Neural progenitor cell (in vitro differentiated cells): ENCODE measurements at regions not wholly inside any gene's neighbourhood (a gene's known extent, or its start where the extent isn't known, plus 50 kb on each side); places are given as distances from the start of the nearest gene placed in this dataset.
A peak's percentile ranks its signal among the peaks of the same experiment; 100 is the strongest.

ENCODE experiments used
- DNase-seq: peaks from one replicate; pipeline ENCODE4 v3.0.0-alpha.2; 2016; ENCODE audit warnings: low spot score
- H2AFZ ChIP-seq: fragments of 200-600 bp; sonication (generic); replicated peaks from 2 replicates; pipeline ENCODE4 v1.6.1; 2016; ENCODE audit warnings: antibody characterized with exemption
- H3F3A ChIP-seq: fragments of 200-600 bp; sonication (generic); 2 replicates; pipeline ENCODE4 v1.6.1; 2016; ENCODE audit warnings: antibody characterized with exemption, low read depth
- H3K27ac ChIP-seq: fragments of 200-600 bp; sonication (generic); 2 replicates; pipeline ENCODE4 v1.5.1; 2016; ENCODE audit warnings: mild to moderate bottlenecking
- H3K27me3 ChIP-seq: fragments of 200-600 bp; sonication (generic); 2 replicates; pipeline ENCODE4 v1.6.1; 2016; ENCODE audit warnings: mild to moderate bottlenecking, moderate library complexity
- H3K36me3 ChIP-seq: fragments of 200-600 bp; sonication (generic); 2 replicates; pipeline ENCODE4 v1.5.1; 2016
- H3K4me1 ChIP-seq: fragments of 200-600 bp; sonication (generic); 2 replicates; pipeline ENCODE4 v1.6.1; 2016; ENCODE audit warnings: mixed run types
- H3K4me2 ChIP-seq: fragments of 200-600 bp; sonication (generic); 2 replicates; pipeline ENCODE4 v1.6.1; 2016
- H3K4me3 ChIP-seq: fragments of 200-600 bp; sonication (generic); 2 replicates; pipeline ENCODE4 v1.5.1; 2016
- H3K79me2 ChIP-seq: fragments of 200-600 bp; sonication (generic); 2 replicates; pipeline ENCODE4 v1.6.1; 2016; ENCODE audit warnings: low read depth
- H3K9ac ChIP-seq: fragments of 200-600 bp; sonication (generic); 2 replicates; pipeline ENCODE4 v1.6.1; 2016
- H3K9me3 ChIP-seq: fragments of 200-600 bp; sonication (generic); 2 replicates; pipeline ENCODE4 v1.5.1; 2016; ENCODE audit warnings: low read depth
- H4K20me1 ChIP-seq: fragments of 200-600 bp; sonication (generic); 2 replicates; pipeline ENCODE4 v1.6.1; 2016; ENCODE audit warnings: low read depth
- H3K27ac Mint-ChIP-seq: 3 replicates; pipeline ENCODE4 v1.8.0; 2021; ENCODE audit warnings: mixed read lengths
- H3K27me3 Mint-ChIP-seq: 2 replicates; pipeline ENCODE4 v1.8.0; 2022; ENCODE audit warnings: low read depth, mild to moderate bottlenecking, inconsistent platforms, moderate library complexity, mixed read lengths; ENCODE audit not compliant: insufficient read depth
- H3K36me3 Mint-ChIP-seq: 3 replicates; pipeline ENCODE4 v1.8.0; 2021; ENCODE audit warnings: mixed read lengths
- H3K4me1 Mint-ChIP-seq: 3 replicates; pipeline ENCODE4 v1.8.0; 2021; ENCODE audit warnings: mixed read lengths
- H3K4me3 Mint-ChIP-seq: 3 replicates; pipeline ENCODE4 v1.8.0; 2021; ENCODE audit warnings: mild to moderate bottlenecking, moderate library complexity, mixed read lengths
- H3K9me3 Mint-ChIP-seq: 3 replicates; pipeline ENCODE4 v1.8.0; 2020; ENCODE audit warnings: mixed read lengths
- CTCF ChIP-seq: fragments of 200-600 bp; sonication (generic); IDR thresholded peaks from 2 replicates; pipeline ENCODE4 v1.5.1; 2017; ENCODE audit warnings: antibody characterized with exemption, mild to moderate bottlenecking
- EZH2 ChIP-seq: fragments of 200-600 bp; sonication (generic); IDR thresholded peaks from 2 replicates; pipeline ENCODE4 v1.6.1; 2017; ENCODE audit warnings: antibody characterized with exemption, mild to moderate bottlenecking, moderate library complexity
- EZH2phosphoT487 ChIP-seq: fragments of 200-600 bp; sonication (generic); IDR thresholded peaks from 2 replicates; pipeline ENCODE4 v1.6.1; 2017; ENCODE audit warnings: antibody characterized with exemption

DNA sequence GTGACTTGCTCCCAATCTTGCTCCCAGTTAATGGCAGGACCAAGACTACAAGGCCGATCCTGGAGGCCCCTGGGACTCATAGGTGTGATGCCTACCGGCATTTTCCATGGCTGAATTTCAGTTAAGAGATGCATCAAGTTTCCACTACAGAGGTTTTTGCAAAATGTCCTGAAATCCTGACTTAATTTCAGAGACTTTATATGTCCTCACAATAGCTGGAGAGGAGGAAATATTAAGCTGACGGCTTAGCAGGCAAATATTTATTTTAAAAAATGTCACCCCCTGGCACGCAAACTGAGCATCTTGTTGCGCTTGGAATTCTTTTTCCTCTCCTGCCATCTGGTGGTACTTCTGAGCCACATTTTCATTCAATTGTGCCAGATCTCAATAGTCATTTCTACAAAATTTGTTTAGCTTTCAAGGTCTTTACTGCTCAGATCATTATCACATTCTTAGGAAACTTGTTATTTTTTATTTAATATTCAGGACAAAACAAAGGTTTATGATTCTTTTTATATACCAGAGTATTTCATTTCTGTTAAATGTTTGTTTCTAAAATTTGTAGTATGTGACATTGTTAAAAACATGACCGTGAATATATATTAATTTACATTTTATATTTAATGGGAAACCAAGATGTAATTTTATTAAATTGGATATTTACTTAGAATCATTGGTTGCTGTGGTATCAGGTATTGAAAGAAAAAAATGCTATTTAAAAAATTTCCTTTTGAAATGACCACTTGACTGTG, 189.2 kb upstream of the THRB start:
- Mint-ChIP-seq H3K27ac (no peak overlapping the region), H3K9me3 (no peaks in the 10 kb centered on the region), H3K27me3 (peaks cover 5% of the 10 kb centered on the region), H3K4me3 (no peak overlapping the region), H3K4me1 (peaks cover 15% of the 10 kb centered on the region), H3K36me3 (no peaks in the 10 kb centered on the region)
- H3K27ac ChIP-seq, result no peak overlapping the region
- H3K9me3 ChIP-seq, result no peaks in the 10 kb centered on the region
- H3K4me1 ChIP-seq, result peaks cover 6% of the 10 kb centered on the region
- no peak overlapping the region for H2AFZ ChIP-seq
- TF ChIP-seq CTCF, result peak; percentile 72
- no peak for TF ChIP-seq EZH2phosphoT487
- no peak for TF ChIP-seq EZH2
- H3K27me3 ChIP-seq, result no peaks in the 10 kb centered on the region
- no peak overlapping the region for H3K4me2 ChIP-seq
- no peaks in the 10 kb centered on the region for H4K20me1 ChIP-seq
- H3K79me2 ChIP-seq, result no peaks in the 10 kb centered on the region
- H3K9ac ChIP-seq, result no peak overlapping the region
- DNase-seq, result peak; percentile 30
- no peaks in the 10 kb centered on the region for H3F3A ChIP-seq
- no peaks in the 10 kb centered on the region for H3K36me3 ChIP-seq
- H3K4me3 ChIP-seq, result no peak overlapping the region

DNA sequence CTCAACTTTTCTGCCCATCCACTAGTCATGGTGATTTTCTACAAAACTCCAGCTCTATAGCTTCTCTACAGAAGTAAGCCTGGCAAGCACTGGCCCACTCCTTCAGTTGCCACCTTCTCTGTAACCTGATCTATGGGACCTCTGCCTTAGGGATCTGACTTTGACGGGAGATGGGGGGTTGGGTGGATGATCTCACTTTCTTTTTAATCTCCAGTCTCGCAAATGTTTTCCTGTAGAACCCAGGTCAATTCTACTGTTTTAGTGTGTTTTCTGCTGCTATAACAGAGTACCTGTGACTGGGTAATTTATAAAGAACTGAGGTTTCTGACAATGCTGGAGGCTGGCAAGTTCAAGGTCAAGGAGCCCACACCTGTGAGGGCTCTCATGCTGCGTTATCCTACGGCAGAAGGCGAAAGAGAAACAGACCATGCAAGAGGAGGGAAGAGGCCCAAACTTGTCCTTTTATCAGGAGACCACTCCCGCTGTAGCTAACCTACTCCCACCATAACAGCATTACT, 189.9 kb upstream of the THRB start:
- Histone ChIP-seq H3K79me2 (no peaks in the 10 kb centered on the region), H3K4me3 (no peak overlapping the region), H3K9ac (no peak overlapping the region), H3F3A (no peaks in the 10 kb centered on the region), H3K27ac (no peak overlapping the region), H3K4me2 (no peak overlapping the region), H3K4me1 (peaks cover 10% of the 10 kb centered on the region), H4K20me1 (no peaks in the 10 kb centered on the region), H3K36me3 (no peaks in the 10 kb centered on the region), H3K9me3 (no peaks in the 10 kb centered on the region), H3K27me3 (no peaks in the 10 kb centered on the region), H2AFZ (no peak overlapping the region)
- Mint-ChIP-seq H3K36me3 (no peaks in the 10 kb centered on the region), H3K27me3 (peaks cover 5% of the 10 kb centered on the region), H3K4me3 (no peak overlapping the region), H3K9me3 (no peaks in the 10 kb centered on the region), H3K27ac (no peak overlapping the region), H3K4me1 (peaks cover 15% of the 10 kb centered on the region)
- TF ChIP-seq CTCF, result no peak
- TF ChIP-seq EZH2, result no peak
- no peak for TF ChIP-seq EZH2phosphoT487
- no peak for DNase-seq

DNA sequence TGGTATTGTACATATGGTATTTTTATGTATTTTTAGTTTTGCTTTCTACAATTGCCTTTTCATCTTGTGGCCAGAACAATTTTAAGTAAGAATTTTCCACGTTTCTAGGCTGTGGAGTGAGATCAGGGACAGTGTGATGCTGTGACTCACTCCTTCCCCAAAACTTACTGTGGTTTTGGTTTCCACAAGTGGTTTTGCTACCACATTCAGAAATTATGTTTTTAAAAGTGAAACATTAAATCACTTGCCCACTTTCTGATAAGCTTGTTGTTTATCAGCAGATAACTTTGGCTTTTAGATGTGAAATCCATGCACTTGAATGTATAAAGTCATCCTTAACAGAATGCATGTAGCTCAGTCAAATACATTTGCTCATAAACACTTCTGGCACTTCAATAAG, 192.2 kb upstream of the THRB start:
- DNase-seq, result no peak
- Histone ChIP-seq H3K4me3 (no peak overlapping the region), H3K79me2 (no peaks in the 10 kb centered on the region), H3K27ac (no peak overlapping the region), H3K4me1 (peaks cover 10% of the 10 kb centered on the region), H3K4me2 (no peak overlapping the region), H3K27me3 (no peaks in the 10 kb centered on the region), H3F3A (no peaks in the 10 kb centered on the region), H3K9ac (no peak overlapping the region), H3K9me3 (no peaks in the 10 kb centered on the region), H4K20me1 (no peaks in the 10 kb centered on the region), H3K36me3 (no peaks in the 10 kb centered on the region), H2AFZ (no peak overlapping the region)
- no peaks in the 10 kb centered on the region for H3K9me3 Mint-ChIP-seq
- TF ChIP-seq CTCF (no peak), EZH2 (no peak), EZH2phosphoT487 (no peak)
- H3K4me3 Mint-ChIP-seq, result no peak overlapping the region
- no peaks in the 10 kb centered on the region for H3K27me3 Mint-ChIP-seq
- H3K4me1 Mint-ChIP-seq, result peaks cover 17% of the 10 kb centered on the region
- no peaks in the 10 kb centered on the region for H3K36me3 Mint-ChIP-seq
- no peak overlapping the region for H3K27ac Mint-ChIP-seq
